Upper lobe of left lung (tissue), 6 donors: ENCODE measurements at regions not wholly inside any gene's neighbourhood (a gene's known extent, or its start where the extent isn't known, plus 50 kb on each side); places are given as distances from the start of the nearest gene placed in this dataset.

Experiments
- ATAC-seq, 2 donors: fragments of 200-7000 bp; cut with Tn5 transposase; one replicate each; pipeline ENCODE4 v1.9.1; 2022; ENCODE audit warnings: mild to moderate bottlenecking in 2 of 2, moderate library complexity in 2 of 2; ENCODE audit not compliant: low FRiP score in 2 of 2
- DNase-seq, 2 donors: peaks; one replicate each; pipeline ENCODE4 v3.0.0-alpha.2; 2019 to 2020
- H3K27ac ChIP-seq, 4 donors: fragments of 200-600 bp; sonication (generic); one replicate each; pipeline ENCODE4 v1.5.1; 2016 to 2019
- H3K27me3 ChIP-seq, 4 donors: fragments of 200-600 bp; sonication (generic); one replicate each; pipeline ENCODE4 v1.5.1; 2017 to 2019
- H3K36me3 ChIP-seq, 4 donors: fragments of 200-600 bp; sonication (generic); one replicate each; pipeline ENCODE4 v1.5.1; 2016 to 2019
- H3K4me1 ChIP-seq, 4 donors: fragments of 200-600 bp; sonication (generic); one replicate each; pipeline ENCODE4 v1.5.1; 2018 to 2019
- H3K4me3 ChIP-seq, 4 donors: fragments of 200-600 bp; sonication (generic); one replicate each; pipeline ENCODE4 v1.5.1; 2017 to 2019; ENCODE audit warnings: mild to moderate bottlenecking in 2 of 4, moderate library complexity in 1 of 4
- H3K9me3 ChIP-seq, 4 donors: fragments of 200-600 bp; sonication (generic); one replicate each; pipeline ENCODE4 v1.5.1; 2018 to 2019
- CTCF ChIP-seq, 6 experiments: fragments of 450-650 bp in 4 of 6; fragments of 200-600 bp in 2 of 6; sonication (generic) in 2 of 6; IDR thresholded peaks; one replicate each; pipeline ENCODE4 v1.5.1; 2016 to 2019; ENCODE audit warnings: antibody characterized with exemption in 6 of 6
- EP300 ChIP-seq, 4 donors: sonication (generic); formaldehyde crosslinking; IDR thresholded peaks; one replicate each; pipeline ENCODE4 v1.5.1; 2017; ENCODE audit warnings: antibody characterized with exemption in 4 of 4, control low read depth in 2 of 4
- POLR2A ChIP-seq, 4 donors: fragments of 450-650 bp; IDR thresholded peaks; one replicate each; pipeline ENCODE4 v1.5.1; 2016 to 2017; ENCODE audit warnings: antibody characterized with exemption in 4 of 4, mild to moderate bottlenecking in 2 of 4
- POLR2AphosphoS5 ChIP-seq, 2 donors: sonication (generic); formaldehyde crosslinking; IDR thresholded peaks; one replicate each; pipeline ENCODE4 v1.5.1; 2017; ENCODE audit warnings: antibody characterized with exemption in 2 of 2
- WGBS, 2 donors: methylation state at CpG; one replicate each; pipeline ENCODE4 v1.1.5; 2017 to 2018; 5-methylcytosine and 5-hydroxymethylcytosine counted together
- donor health status: DM: no; HTN: no; CAD: no; lungs with moderate emphysema.
- donor health status: DM: no; HTN: yes; CAD: no; lungs with severe emphysema.

GRCh38 chr18:1468550-1468949 is 563.9 kb downstream of the ADCYAP1 start:
- no peak for ATAC-seq
- no peak for DNase-seq
- WGBS, 2 donors: 66 to 84% methylated on average over 2 of the region's 2 CpGs
- Histone ChIP-seq H3K9me3 (no peaks in the 10 kb centered on the region), H3K36me3 (no peaks in the 10 kb centered on the region), H3K4me1 (no peaks in the 10 kb centered on the region), H3K27me3 (no peaks in the 10 kb centered on the region), H3K4me3 (no peak overlapping the region), H3K27ac (no peak overlapping the region)
- no peak for TF ChIP-seq EP300 (IDR thresholded peaks at IDR 0.05)
- TF ChIP-seq CTCF (IDR thresholded peaks at IDR 0.05): no peak
- no peak for TF ChIP-seq POLR2A (IDR thresholded peaks at IDR 0.05)
- TF ChIP-seq POLR2AphosphoS5 (IDR thresholded peaks at IDR 0.05): no peak

DNA sequence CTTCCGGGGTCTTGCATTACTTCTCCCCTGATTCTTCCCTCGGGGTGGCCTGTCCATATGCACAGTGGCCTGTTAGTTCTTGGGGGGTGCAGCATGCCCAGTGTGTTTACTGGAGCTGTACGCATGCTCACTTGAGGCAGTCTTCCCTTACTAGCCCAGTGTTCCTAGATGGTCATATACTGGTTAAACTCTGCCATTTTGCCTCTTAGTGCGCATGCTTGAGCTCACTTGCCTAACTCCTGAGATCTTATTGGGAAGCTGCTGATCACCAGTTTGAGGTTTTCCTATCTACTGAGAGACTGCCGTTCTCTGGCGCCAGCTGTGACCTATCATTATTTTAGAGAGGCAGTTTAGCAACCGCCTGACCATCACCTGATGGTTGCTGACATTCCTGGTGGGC is 571.2 kb downstream of the ADCYAP1 start:
- DNase-seq: no peak
- TF ChIP-seq EP300 (IDR thresholded peaks at IDR 0.05) (no peak), CTCF (IDR thresholded peaks at IDR 0.05) (no peak), POLR2AphosphoS5 (IDR thresholded peaks at IDR 0.05) (no peak), POLR2A (IDR thresholded peaks at IDR 0.05) (no peak)
- Histone ChIP-seq H3K27me3 (no peaks in the 10 kb centered on the region), H3K4me1 (no peaks in the 10 kb centered on the region), H3K4me3 (no peak overlapping the region), H3K36me3 (no peaks in the 10 kb centered on the region), H3K9me3 (no peaks in the 10 kb centered on the region), H3K27ac (no peak overlapping the region)
- ATAC-seq: no peak
- WGBS, 2 donors: 83 to 88% methylated on average over 7 of the region's 7 CpGs

DNA sequence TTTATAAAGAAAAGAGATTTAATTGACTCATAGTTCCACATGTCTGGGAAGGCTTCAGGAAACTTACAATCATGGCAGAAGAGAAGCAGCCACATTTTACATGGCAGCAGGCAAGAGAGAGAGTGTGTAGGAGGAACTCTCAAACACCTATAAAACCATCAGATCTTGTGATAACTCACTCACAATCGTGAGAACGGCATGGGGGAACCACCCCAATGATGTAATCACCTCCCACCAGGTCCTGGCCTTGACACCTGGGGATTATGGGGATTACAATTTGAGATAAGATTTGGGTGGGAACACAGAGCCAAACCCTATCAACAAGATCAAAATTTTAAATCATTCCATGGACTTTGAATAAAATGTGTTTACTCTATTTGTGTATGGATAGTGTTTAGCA is 575.6 kb downstream of the ADCYAP1 start:
- ATAC-seq: no peak
- no peak overlapping the region for H3K4me3 ChIP-seq
- H3K4me1 ChIP-seq: no peaks in the 10 kb centered on the region
- no peaks in the 10 kb centered on the region for H3K9me3 ChIP-seq
- no peak for DNase-seq
- TF ChIP-seq CTCF (IDR thresholded peaks at IDR 0.05): no peak
- no peak overlapping the region for H3K27ac ChIP-seq
- 42 to 54% methylated on average over 2 of the region's 2 CpGs for WGBS, 2 donors
- no peaks in the 10 kb centered on the region for H3K36me3 ChIP-seq
- no peaks in the 10 kb centered on the region for H3K27me3 ChIP-seq

GRCh38 chr18:1481577-1481976 is 576.9 kb downstream of the ADCYAP1 start:
- WGBS, 2 donors: 60 to 68% methylated on average over 1 of the region's 1 CpG
- no peak for TF ChIP-seq CTCF (IDR thresholded peaks at IDR 0.05)
- no peak for TF ChIP-seq POLR2A (IDR thresholded peaks at IDR 0.05)
- Histone ChIP-seq H3K27me3 (no peaks in the 10 kb centered on the region), H3K4me3 (no peak overlapping the region), H3K9me3 (no peaks in the 10 kb centered on the region), H3K27ac (no peak overlapping the region), H3K36me3 (no peaks in the 10 kb centered on the region), H3K4me1 (no peaks in the 10 kb centered on the region)
- ATAC-seq (no peak), DNase-seq (no peak)

DNA sequence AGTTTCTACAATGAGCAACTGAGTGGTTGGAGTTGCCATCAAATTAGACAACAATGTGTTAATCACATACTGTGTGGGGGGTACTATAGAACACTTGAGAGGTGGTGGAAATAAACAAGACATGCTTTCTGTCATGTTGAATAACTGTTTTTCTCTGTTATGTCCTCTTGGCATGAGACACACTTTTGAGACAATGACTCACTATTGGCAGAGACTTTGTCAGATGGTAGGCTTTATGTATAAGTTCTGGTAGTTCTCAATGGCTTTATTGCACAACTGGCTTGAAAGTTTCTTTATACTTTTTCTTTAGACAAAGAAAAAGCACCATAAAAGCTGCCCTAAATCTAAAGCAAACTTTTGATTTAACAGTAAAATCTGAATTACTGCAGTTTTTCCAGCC is 578.7 kb downstream of the ADCYAP1 start:
- H3K36me3 ChIP-seq: no peaks in the 10 kb centered on the region
- H3K27ac ChIP-seq: no peak overlapping the region
- H3K4me1 ChIP-seq: no peaks in the 10 kb centered on the region
- H3K27me3 ChIP-seq: no peaks in the 10 kb centered on the region
- TF ChIP-seq CTCF (IDR thresholded peaks at IDR 0.05) (no peak), EP300 (IDR thresholded peaks at IDR 0.05) (no peak), POLR2A (IDR thresholded peaks at IDR 0.05) (no peak), POLR2AphosphoS5 (IDR thresholded peaks at IDR 0.05) (no peak)
- ATAC-seq (no peak), DNase-seq (no peak)
- H3K4me3 ChIP-seq: no peak overlapping the region
- H3K9me3 ChIP-seq: no peaks in the 10 kb centered on the region
